K562 (cell line): ENCODE measurements at regions not wholly inside any gene's neighbourhood (a gene's known extent, or its start where the extent isn't known, plus 50 kb on each side); places are given as distances from the start of the nearest gene placed in this dataset.

Experiments
- ATAC-seq: fragments of 200-7000 bp; cut with Tn5 transposase; 3 replicates; pipeline ENCODE4 v1.9.1; 2020; ENCODE audit warnings: moderate library complexity
- BruUV-seq: library from RNA; stranded (reverse); fragments of 400-500 nt; replicated peaks from 2 replicates; lab custom pipeline; 2021; lab: Mats Ljungman, UMichigan
- CTCF ChIA-PET: fragments of 300-600 bp; formaldehyde crosslinking; extraction: SDS; loops from one replicate; lab custom pipeline; 2021; ENCODE audit warnings: low intra/inter-chr PET ratio; lab: Yijun Ruan, JAX
- POLR2A ChIA-PET: fragments of 300-600, 350-650 bp; sonication (Branson Sonifier 250); formaldehyde crosslinking; extraction: SDS; loops from one replicate; lab custom pipeline; 2021; ENCODE audit warnings: antibody characterized with exemption, inconsistent platforms; lab: Yijun Ruan, JAX
- DNase-seq, 4 experiments: peaks; one replicate each; pipeline versions ENCODE4 v3.0.0 to v3.0.0-alpha.2; 2011 to 2018; ENCODE audit warnings: low spot score in 3 of 4, mixed read lengths in 3 of 4; ENCODE audit errors: extremely low read depth in 1 of 4
- FAIRE-seq: peaks from 2 replicates; lab custom pipeline; 2011; peaks lifted over from hg19 to GRCh38; lab: Jason Lieb, UNC
- H2AFZ ChIP-seq: 2 replicates; pipeline ENCODE4 v1.6.0; 2011; ENCODE audit warnings: low read depth, low read length, control low read depth, inconsistent platforms
- H3K27ac ChIP-seq: fragments of 200-600 bp; 3 replicates; pipeline ENCODE4 v1.8.0; 2011; ENCODE audit warnings: low read depth, mild to moderate bottlenecking, control low read depth, inconsistent platforms, low read length, moderate library complexity, mixed read lengths; ENCODE audit errors: extremely low read depth
- H3K27me3 ChIP-seq, 2 experiments: fragments of 300-600 bp in 1 of 2; 2 replicates in 1 of 2; 3 replicates in 1 of 2; pipeline versions ENCODE4 v1.6.0 to v1.8.0; 2011; ENCODE audit warnings: inconsistent platforms in 2 of 2, low read length in 2 of 2, mild to moderate bottlenecking in 1 of 2, mixed read lengths in 1 of 2, moderate library complexity in 1 of 2; ENCODE audit not compliant: control insufficient read depth in 2 of 2, insufficient read depth in 2 of 2
- H3K36me3 ChIP-seq: fragments of 300-600 bp; 3 replicates; pipeline ENCODE4 v1.8.0; 2011; ENCODE audit warnings: mild to moderate bottlenecking, low read length, inconsistent platforms; ENCODE audit not compliant: control insufficient read depth, insufficient read depth
- H3K4me1 ChIP-seq, 2 experiments: fragments of 200-600 bp in 1 of 2; replicated peaks in 1 of 2; 2 replicates in 1 of 2; 3 replicates in 1 of 2; pipeline versions ENCODE4 v1.5.1 to v1.8.0; 2011; ENCODE audit warnings: inconsistent platforms in 2 of 2, low read length in 2 of 2, mild to moderate bottlenecking in 1 of 2, mixed read lengths in 1 of 2, moderate library complexity in 1 of 2; ENCODE audit not compliant: control insufficient read depth in 2 of 2, insufficient read depth in 2 of 2
- H3K4me2 ChIP-seq: 2 replicates; pipeline ENCODE4 v1.6.1; 2011; ENCODE audit warnings: low read length, control low read depth, inconsistent platforms, mixed read lengths; ENCODE audit not compliant: insufficient read depth
- H3K4me3 ChIP-seq: fragments of 200-600 bp; sonication (generic), shearing (Covaris generic); 2 replicates; pipeline ENCODE4 v1.5.1; 2016; ENCODE audit warnings: control low read depth, inconsistent platforms
- H3K79me2 ChIP-seq: fragments of 200-600 bp; 3 replicates; pipeline ENCODE4 v1.8.0; 2011; ENCODE audit warnings: low read length, inconsistent platforms; ENCODE audit not compliant: control insufficient read depth, insufficient read depth
- H3K9ac ChIP-seq, 2 experiments: 2 replicates each; pipeline versions ENCODE4 v1.6.0 to v1.6.1; 2011; ENCODE audit warnings: low read depth in 2 of 2, low read length in 2 of 2, control low read depth in 1 of 2, inconsistent platforms in 1 of 2, mild to moderate bottlenecking in 1 of 2, mixed read lengths in 1 of 2; ENCODE audit not compliant: insufficient read depth in 1 of 2
- H3K9me1 ChIP-seq: one replicate; pipeline ENCODE4 v1.6.0; 2011; ENCODE audit warnings: inconsistent platforms, mild to moderate bottlenecking, low read length, moderate library complexity; ENCODE audit not compliant: control insufficient read depth, insufficient read depth
- H3K9me3 ChIP-seq: replicated peaks from 2 replicates; pipeline ENCODE4 v1.5.1; 2011; ENCODE audit warnings: low read depth, low read length, inconsistent platforms; ENCODE audit not compliant: control insufficient read depth, insufficient read depth
- H4K20me1 ChIP-seq: replicated peaks from 2 replicates; pipeline ENCODE4 v1.6.1; 2011; ENCODE audit warnings: low read length, inconsistent platforms, mixed read lengths; ENCODE audit not compliant: control insufficient read depth, insufficient read depth
- BCL6 ChIP-seq: fragments of 250-450 bp; sonication (Bioruptor Pico); IDR thresholded peaks from 2 replicates; pipeline ENCODE4 v1.4.0; 2020
- GABPA ChIP-seq: fragments of 200-800 bp; sonication (Bioruptor generic); conservative IDR thresholded peaks from 2 replicates; pipeline ENCODE4 v1.6.1; 2016; ENCODE audit warnings: low read depth, missing genetic modification characterization, missing compliant biosample characterization
- MIER1 ChIP-seq: fragments of 450-650 bp; IDR thresholded peaks from 2 replicates; pipeline ENCODE4 v1.6.1; 2016; ENCODE audit warnings: antibody characterized with exemption, mild to moderate bottlenecking, low read depth
- PHB ChIP-seq: fragments of 250-450 bp; sonication (Bioruptor Pico); IDR thresholded peaks from 2 replicates; pipeline ENCODE4 v1.5.0; 2021
- POLR3G ChIP-seq: IDR thresholded peaks from 2 replicates; pipeline ENCODE4 v1.6.1; 2011; ENCODE audit not compliant: insufficient read length, insufficient replicate concordance; ENCODE audit errors: extremely low read depth
- SMAD3 ChIP-seq: fragments of 450-650 bp; formaldehyde crosslinking; conservative IDR thresholded peaks from 2 replicates; pipeline ENCODE4 v1.4.0; 2020; ENCODE audit warnings: mild to moderate bottlenecking
- SMARCE1 ChIP-seq: fragments of 450-650 bp; IDR thresholded peaks from 2 replicates; pipeline ENCODE4 v1.7.1; 2016; ENCODE audit warnings: mild to moderate bottlenecking
- TEAD4 ChIP-seq, 2 experiments: sonication (generic) in 1 of 2; formaldehyde crosslinking in 1 of 2; IDR thresholded peaks; 2 replicates each; pipeline versions ENCODE4 v1.6.1 to v1.8.0; 2012 to 2022; ENCODE audit warnings: borderline replicate concordance in 1 of 2, inconsistent platforms in 1 of 2, low read length in 1 of 2, mild to moderate bottlenecking in 1 of 2, missing genetic modification reagents in 1 of 2
- ZNF644 ChIP-seq: fragments of 200-800 bp; sonication (Bioruptor generic); IDR thresholded peaks from 2 replicates; pipeline ENCODE4 v1.6.1; 2016; ENCODE audit warnings: low read depth, missing genetic modification characterization, missing compliant biosample characterization
- ZNF717 ChIP-seq: fragments of 250-450 bp; sonication (Bioruptor Pico); IDR thresholded peaks from 2 replicates; pipeline ENCODE4 v1.5.0; 2021
- ZNF77 ChIP-seq: fragments of 250-450 bp; sonication (Bioruptor Pico); IDR thresholded peaks from 2 replicates; pipeline ENCODE4 v1.5.0; 2020
- WGBS: fragments of 100-300 bp; shearing (Covaris generic); methylation state at CpG from one replicate; pipeline ENCODE4 v1.1.6; 2016; ENCODE audit warnings: low coverage, mixed read lengths; ENCODE audit not compliant: insufficient coverage; ENCODE audit errors: missing lambda C conversion rate; 5-methylcytosine and 5-hydroxymethylcytosine counted together
- in situ Hi-C: fragments of 300-500 bp; cut with MboI; formaldehyde crosslinking; loops from 4 replicates; pipeline ENCODE4 v1.15.0; 2018; ENCODE audit warnings: inconsistent platforms, mixed read lengths
- intact Hi-C: fragments of 100-400 bp; cut with micrococcal nuclease; formaldehyde crosslinking; loops from 2 replicates; pipeline ENCODE4 v1.14.2; 2022
- TF ChIP-seq, protein P1 (sequence below): fragments of 250-450 bp; sonication (Bioruptor Pico); IDR thresholded peaks from 2 replicates; pipeline ENCODE4 v1.8.0; 2022; ENCODE audit warnings: inconsistent platforms, mild to moderate bottlenecking, moderate library complexity, borderline replicate concordance
- TF ChIP-seq, protein P2 (sequence below), 2 experiments: fragments of 250-450 bp in 1 of 2; fragments of 450-650 bp in 1 of 2; sonication (Bioruptor Pico) in 1 of 2; IDR thresholded peaks; 2 replicates each; pipeline versions ENCODE4 v1.6.1 to v1.8.0; 2016 to 2021; ENCODE audit warnings: mild to moderate bottlenecking in 2 of 2, moderate library complexity in 2 of 2, missing compliant biosample characterization in 1 of 2, missing genetic modification characterization in 1 of 2
- TF ChIP-seq, protein P3 (sequence below), 2 experiments: fragments of 200-800 bp in 1 of 2; sonication (Bioruptor generic) in 1 of 2; sonication (generic) in 1 of 2; formaldehyde crosslinking in 1 of 2; IDR thresholded peaks in 1 of 2; conservative IDR thresholded peaks in 1 of 2; 2 replicates each; pipeline versions ENCODE4 v1.5.0 to v1.6.1; 2016 to 2020; ENCODE audit warnings: missing compliant biosample characterization in 1 of 2, missing genetic modification characterization in 1 of 2, missing genetic modification reagents in 1 of 2
- TF ChIP-seq, protein P4 (sequence below): fragments of 250-450 bp; sonication (Bioruptor Pico); IDR thresholded peaks from 2 replicates; pipeline ENCODE4 v1.5.0; 2021
- TF ChIP-seq, protein P5 (sequence below): fragments of 250-450 bp; sonication (Bioruptor Pico); IDR thresholded peaks from 2 replicates; pipeline ENCODE4 v1.8.0; 2021; ENCODE audit warnings: mild to moderate bottlenecking, moderate library complexity

DNA sequence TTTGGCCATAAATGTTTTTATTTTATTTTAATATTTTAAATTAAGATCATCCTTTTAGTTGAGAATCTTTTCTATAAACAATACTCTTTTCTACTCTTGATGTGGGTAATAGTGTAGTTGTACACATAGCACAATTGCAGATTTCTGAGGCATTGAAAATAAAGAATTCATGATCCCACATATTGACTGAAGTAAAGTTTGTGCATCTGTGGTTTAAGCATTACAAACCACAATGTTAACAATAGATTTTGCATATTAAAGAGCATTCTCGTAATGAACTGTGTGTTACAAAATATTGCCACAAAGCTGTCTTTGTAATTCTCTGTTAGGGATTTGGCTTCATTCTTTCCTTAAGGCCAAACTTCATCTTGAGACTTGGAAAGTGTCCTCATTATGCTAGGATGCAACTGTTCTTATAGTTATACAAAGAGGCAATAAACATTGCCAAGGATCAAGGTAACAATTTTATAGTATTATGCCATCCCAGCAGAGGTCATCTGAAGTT lies 256.8 kb downstream of the OLFM3 start:
- ChIA-PET CTCF (no interaction called here), POLR2A (no interaction called here)
- intact Hi-C loops (no loop called here), in situ Hi-C loops (no loop called here)
- FAIRE-seq (no peak), ATAC-seq (no peak), DNase-seq (no peak)
- no peaks in the 10 kb centered on the region for H3K36me3 ChIP-seq
- TF ChIP-seq GABPA (tag), result no peak
- TF ChIP-seq, protein P1, sequence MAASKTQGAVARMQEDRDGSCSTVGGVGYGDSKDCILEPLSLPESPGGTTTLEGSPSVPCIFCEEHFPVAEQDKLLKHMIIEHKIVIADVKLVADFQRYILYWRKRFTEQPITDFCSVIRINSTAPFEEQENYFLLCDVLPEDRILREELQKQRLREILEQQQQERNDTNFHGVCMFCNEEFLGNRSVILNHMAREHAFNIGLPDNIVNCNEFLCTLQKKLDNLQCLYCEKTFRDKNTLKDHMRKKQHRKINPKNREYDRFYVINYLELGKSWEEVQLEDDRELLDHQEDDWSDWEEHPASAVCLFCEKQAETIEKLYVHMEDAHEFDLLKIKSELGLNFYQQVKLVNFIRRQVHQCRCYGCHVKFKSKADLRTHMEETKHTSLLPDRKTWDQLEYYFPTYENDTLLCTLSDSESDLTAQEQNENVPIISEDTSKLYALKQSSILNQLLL (CRISPR knock-in tag), result no peak
- TF ChIP-seq ZNF644, result no peak
- TF ChIP-seq SMAD3 (CRISPR knock-in tag), result no peak
- TF ChIP-seq, protein P2, sequence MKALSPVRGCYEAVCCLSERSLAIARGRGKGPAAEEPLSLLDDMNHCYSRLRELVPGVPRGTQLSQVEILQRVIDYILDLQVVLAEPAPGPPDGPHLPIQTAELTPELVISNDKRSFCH (CRISPR knock-in tag; IDR thresholded peaks at IDR 0.05), result no peak
- TF ChIP-seq, protein P2 (tag; IDR thresholded peaks at IDR 0.05), result no peak
- TF ChIP-seq, protein P3, sequence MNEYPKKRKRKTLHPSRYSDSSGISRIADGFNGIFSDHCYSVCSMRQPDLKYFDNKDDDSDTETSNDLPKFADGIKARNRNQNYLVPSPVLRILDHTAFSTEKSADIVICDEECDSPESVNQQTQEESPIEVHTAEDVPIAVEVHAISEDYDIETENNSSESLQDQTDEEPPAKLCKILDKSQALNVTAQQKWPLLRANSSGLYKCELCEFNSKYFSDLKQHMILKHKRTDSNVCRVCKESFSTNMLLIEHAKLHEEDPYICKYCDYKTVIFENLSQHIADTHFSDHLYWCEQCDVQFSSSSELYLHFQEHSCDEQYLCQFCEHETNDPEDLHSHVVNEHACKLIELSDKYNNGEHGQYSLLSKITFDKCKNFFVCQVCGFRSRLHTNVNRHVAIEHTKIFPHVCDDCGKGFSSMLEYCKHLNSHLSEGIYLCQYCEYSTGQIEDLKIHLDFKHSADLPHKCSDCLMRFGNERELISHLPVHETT (CRISPR knock-in tag; conservative IDR thresholded peaks at IDR 0.05 in 1 of 2, IDR thresholded peaks at IDR 0.05 in 1 of 2), result no peak
- TF ChIP-seq TEAD4 (IDR thresholded peaks at IDR 0.05; ENCODE audit: low read length), result no peak
- no peak for TF ChIP-seq TEAD4 (CRISPR knock-in tag; IDR thresholded peaks at IDR 0.05; ENCODE audit: borderline replicate concordance)
- TF ChIP-seq POLR3G, result no peak
- no peak for TF ChIP-seq BCL6 (CRISPR knock-in tag)
- TF ChIP-seq ZNF717 (CRISPR knock-in tag), result no peak
- no peak for TF ChIP-seq SMARCE1
- TF ChIP-seq, protein P4, sequence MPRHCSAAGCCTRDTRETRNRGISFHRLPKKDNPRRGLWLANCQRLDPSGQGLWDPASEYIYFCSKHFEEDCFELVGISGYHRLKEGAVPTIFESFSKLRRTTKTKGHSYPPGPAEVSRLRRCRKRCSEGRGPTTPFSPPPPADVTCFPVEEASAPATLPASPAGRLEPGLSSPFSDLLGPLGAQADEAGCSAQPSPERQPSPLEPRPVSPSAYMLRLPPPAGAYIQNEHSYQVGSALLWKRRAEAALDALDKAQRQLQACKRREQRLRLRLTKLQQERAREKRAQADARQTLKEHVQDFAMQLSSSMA (CRISPR knock-in tag), result no peak
- TF ChIP-seq PHB, result no peak
- TF ChIP-seq, protein P5, sequence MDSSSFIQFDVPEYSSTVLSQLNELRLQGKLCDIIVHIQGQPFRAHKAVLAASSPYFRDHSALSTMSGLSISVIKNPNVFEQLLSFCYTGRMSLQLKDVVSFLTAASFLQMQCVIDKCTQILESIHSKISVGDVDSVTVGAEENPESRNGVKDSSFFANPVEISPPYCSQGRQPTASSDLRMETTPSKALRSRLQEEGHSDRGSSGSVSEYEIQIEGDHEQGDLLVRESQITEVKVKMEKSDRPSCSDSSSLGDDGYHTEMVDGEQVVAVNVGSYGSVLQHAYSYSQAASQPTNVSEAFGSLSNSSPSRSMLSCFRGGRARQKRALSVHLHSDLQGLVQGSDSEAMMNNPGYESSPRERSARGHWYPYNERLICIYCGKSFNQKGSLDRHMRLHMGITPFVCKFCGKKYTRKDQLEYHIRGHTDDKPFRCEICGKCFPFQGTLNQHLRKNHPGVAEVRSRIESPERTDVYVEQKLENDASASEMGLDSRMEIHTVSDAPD, result no peak
- no peak for TF ChIP-seq ZNF77
- TF ChIP-seq MIER1, result no peak
- H3K9ac ChIP-seq, result no peak overlapping the region
- H3K9me1 ChIP-seq, result no peaks in the 10 kb centered on the region
- no peak overlapping the region for H2AFZ ChIP-seq
- WGBS, result 0% methylated on average over 1 of the region's 1 CpG
- H3K4me2 ChIP-seq, result no peak overlapping the region
- no peak overlapping the region for H3K4me3 ChIP-seq
- H4K20me1 ChIP-seq, result no peaks in the 10 kb centered on the region
- no TSS peak for BruUV-seq
- no peaks in the 10 kb centered on the region for H3K79me2 ChIP-seq
- H3K27ac ChIP-seq, result no peak overlapping the region
- no peaks in the 10 kb centered on the region for H3K9me3 ChIP-seq
- no peaks in the 10 kb centered on the region for H3K4me1 ChIP-seq
- no peaks in the 10 kb centered on the region for H3K27me3 ChIP-seq
